ENCODE measurements at regions not wholly inside any gene's neighbourhood (a gene's known extent, or its start where the extent isn't known, plus 50 kb on each side); places are given as distances from the start of the nearest gene placed in this dataset.

DNA sequence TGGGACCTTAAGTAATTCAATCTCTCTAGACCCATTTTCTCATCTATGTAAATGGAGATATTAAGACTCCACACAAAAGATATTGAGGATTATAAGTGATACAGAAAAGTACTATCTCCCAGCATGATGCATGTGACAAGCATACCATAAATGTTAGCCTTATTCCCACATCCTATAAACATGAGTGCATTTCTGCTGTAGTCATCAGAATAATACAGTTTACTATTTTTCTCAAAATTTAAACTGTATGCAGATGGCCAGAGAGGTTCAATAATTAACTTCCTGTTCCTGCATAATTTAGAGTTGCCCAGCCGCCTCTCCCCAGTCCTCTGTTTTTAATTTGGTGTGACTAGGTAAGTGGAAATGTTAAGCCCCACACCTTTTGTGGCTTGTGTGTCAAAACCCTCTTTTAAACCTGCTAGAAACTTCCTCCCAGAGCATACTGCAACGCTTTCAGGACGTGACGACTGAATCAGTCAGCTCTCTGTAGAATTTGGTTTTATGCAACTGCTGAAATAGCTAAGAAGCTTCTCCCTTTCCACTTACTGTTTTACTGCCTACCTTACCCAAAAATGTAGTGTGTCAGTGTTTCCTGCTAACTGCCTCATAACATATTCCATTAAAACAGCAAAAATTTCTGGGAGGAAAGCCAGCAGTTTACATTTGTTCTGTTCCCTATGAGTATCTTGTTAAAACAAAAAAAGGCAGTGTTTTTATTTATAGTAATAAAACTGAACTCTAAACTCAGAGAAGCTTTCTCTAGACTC, 1037.9 kb downstream of the EPHA3 start:
- 27% methylated on average over 3 of the region's 4 CpGs for WGBS (ENCODE audit: insufficient coverage)
- H3K4me1 ChIP-seq (ENCODE audit: control insufficient read depth in 2 of 2, insufficient read depth in 2 of 2, low read length in 2 of 2): no peaks in the 10 kb centered on the region

DNA sequence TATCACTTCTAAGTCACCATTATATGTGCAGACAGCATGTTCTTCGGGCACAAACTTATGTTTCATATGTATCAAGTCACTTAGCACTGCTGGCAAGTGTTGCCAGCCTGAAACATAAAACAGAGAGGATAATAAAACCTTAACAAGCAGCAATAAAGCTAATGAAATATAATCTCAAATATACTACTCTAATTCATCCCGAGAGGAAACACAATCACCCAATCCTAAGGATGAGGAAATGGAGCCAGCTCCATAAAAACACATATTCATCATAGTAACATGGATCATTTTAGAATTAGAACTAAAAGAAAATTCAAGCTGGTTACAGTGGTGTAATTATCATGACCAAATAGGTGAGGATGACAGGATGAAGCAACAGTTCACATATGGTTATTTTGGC, 1072.7 kb downstream of the EPHA3 start:
- TF ChIP-seq, protein P1, sequence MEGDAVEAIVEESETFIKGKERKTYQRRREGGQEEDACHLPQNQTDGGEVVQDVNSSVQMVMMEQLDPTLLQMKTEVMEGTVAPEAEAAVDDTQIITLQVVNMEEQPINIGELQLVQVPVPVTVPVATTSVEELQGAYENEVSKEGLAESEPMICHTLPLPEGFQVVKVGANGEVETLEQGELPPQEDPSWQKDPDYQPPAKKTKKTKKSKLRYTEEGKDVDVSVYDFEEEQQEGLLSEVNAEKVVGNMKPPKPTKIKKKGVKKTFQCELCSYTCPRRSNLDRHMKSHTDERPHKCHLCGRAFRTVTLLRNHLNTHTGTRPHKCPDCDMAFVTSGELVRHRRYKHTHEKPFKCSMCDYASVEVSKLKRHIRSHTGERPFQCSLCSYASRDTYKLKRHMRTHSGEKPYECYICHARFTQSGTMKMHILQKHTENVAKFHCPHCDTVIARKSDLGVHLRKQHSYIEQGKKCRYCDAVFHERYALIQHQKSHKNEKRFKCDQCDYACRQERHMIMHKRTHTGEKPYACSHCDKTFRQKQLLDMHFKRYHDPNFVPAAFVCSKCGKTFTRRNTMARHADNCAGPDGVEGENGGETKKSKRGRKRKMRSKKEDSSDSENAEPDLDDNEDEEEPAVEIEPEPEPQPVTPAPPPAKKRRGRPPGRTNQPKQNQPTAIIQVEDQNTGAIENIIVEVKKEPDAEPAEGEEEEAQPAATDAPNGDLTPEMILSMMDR (IDR thresholded peaks at IDR 0.05): no peak
- TF ChIP-seq EZH2 (IDR thresholded peaks at IDR 0.05; ENCODE audit: borderline replicate concordance, insufficient read depth, low read depth, low read length, poor library complexity, severe bottlenecking): no peak
- no peaks in the 10 kb centered on the region for H3K4me1 Mint-ChIP-seq
- Histone ChIP-seq H2AFZ (ENCODE audit: insufficient read depth, low read depth, low read length, poor library complexity, severe bottlenecking) (no peak overlapping the region), H3K36me3 (replicated peaks in 1 of 2; ENCODE audit: control extremely low read depth in 1 of 2, control insufficient read depth in 1 of 2, extremely low read depth in 1 of 2, insufficient read depth in 2 of 2, low read length in 1 of 2) (no peaks in the 10 kb centered on the region), H3K27me3 (replicated peaks in 1 of 4; ENCODE audit: control extremely low read depth in 1 of 4, control insufficient read depth in 3 of 4, insufficient read depth in 4 of 4, low read length in 3 of 4) (no peaks in the 10 kb centered on the region), H3K79me2 (ENCODE audit: control insufficient read depth, insufficient read depth, low read length) (no peaks in the 10 kb centered on the region), H3K9me3 (ENCODE audit: control extremely low read depth in 1 of 3, control insufficient read depth in 2 of 3, insufficient read depth in 1 of 3, low read length in 2 of 3) (peaks cover 0 to 3% (median 0%) of the 10 kb centered on the region in 3 donors), H3K4me3 (ENCODE audit: control extremely low read depth in 1 of 5, extremely low read depth in 1 of 5, insufficient read depth in 1 of 5, low read depth in 2 of 5, low read length in 4 of 5) (no peak overlapping the region), H3K4me1 (ENCODE audit: control insufficient read depth in 2 of 2, insufficient read depth in 2 of 2, low read length in 2 of 2) (no peaks in the 10 kb centered on the region), H3K9ac (ENCODE audit: low read length) (no peak overlapping the region), H3K27ac (ENCODE audit: low read length in 2 of 2) (no peak overlapping the region), H4K20me1 (ENCODE audit: control insufficient read depth, insufficient read depth, low read length, poor library complexity, severe bottlenecking) (no peaks in the 10 kb centered on the region), H3K4me2 (replicated peaks; ENCODE audit: low read depth, low read length, poor library complexity, severe bottlenecking) (no peak overlapping the region)
- WGBS (ENCODE audit: insufficient coverage): 100% methylated on average over 1 of the region's 2 CpGs
- intact Hi-C loops (cut with micrococcal nuclease): loop anchor here (5.0 kb wide), 1 partner anchor 1978 kb away; no protein-coding TSS in a partner anchor
- no peak overlapping the region for H3K4me3 Mint-ChIP-seq
- H3K9me3 Mint-ChIP-seq (ENCODE audit: insufficient read depth): no peaks in the 10 kb centered on the region
- CTCF ChIA-PET: interaction anchor here (1.1 kb wide), 1 partner anchor 12 kb away, joined by 3 read pairs; no protein-coding TSS in a partner anchor
- ATAC-seq (ENCODE audit: low read depth) (no peak), DNase-seq (no peak)
- POLR2A ChIA-PET: no interaction called here
- no peak overlapping the region for H3K27ac Mint-ChIP-seq
- H3K27me3 Mint-ChIP-seq: no peaks in the 10 kb centered on the region

More for the DNA sequence above, 1037.9 kb downstream of the EPHA3 start:
- H3K9me3 ChIP-seq (ENCODE audit: control extremely low read depth in 1 of 3, control insufficient read depth in 2 of 3, insufficient read depth in 1 of 3, low read length in 2 of 3): peaks cover 0 to 1% (median 0%) of the 10 kb centered on the region in 3 donors
- H3K4me2 ChIP-seq (replicated peaks; ENCODE audit: low read depth, low read length, poor library complexity, severe bottlenecking): no peak overlapping the region
- H3K27ac Mint-ChIP-seq: no peak overlapping the region
- H3K4me3 ChIP-seq (ENCODE audit: control extremely low read depth in 1 of 5, extremely low read depth in 1 of 5, insufficient read depth in 1 of 5, low read depth in 2 of 5, low read length in 4 of 5): no peak overlapping the region
- no peaks in the 10 kb centered on the region for H3K36me3 ChIP-seq (replicated peaks in 1 of 2; ENCODE audit: control extremely low read depth in 1 of 2, control insufficient read depth in 1 of 2, extremely low read depth in 1 of 2, insufficient read depth in 2 of 2, low read length in 1 of 2)
- H3K27me3 Mint-ChIP-seq: no peaks in the 10 kb centered on the region
- H3K27ac ChIP-seq (ENCODE audit: low read length in 2 of 2): no peak overlapping the region
- H3K4me3 Mint-ChIP-seq: no peak overlapping the region
- no peak overlapping the region for H3K9ac ChIP-seq (ENCODE audit: low read length)
- ChIA-PET POLR2A (no interaction called here), CTCF (no interaction called here)
- H3K9me3 Mint-ChIP-seq (ENCODE audit: insufficient read depth): no peaks in the 10 kb centered on the region
- ATAC-seq (ENCODE audit: low read depth): no peak
- no peaks in the 10 kb centered on the region for H3K79me2 ChIP-seq (ENCODE audit: control insufficient read depth, insufficient read depth, low read length)
- TF ChIP-seq EZH2 (IDR thresholded peaks at IDR 0.05; ENCODE audit: borderline replicate concordance, insufficient read depth, low read depth, low read length, poor library complexity, severe bottlenecking): no peak
- H4K20me1 ChIP-seq (ENCODE audit: control insufficient read depth, insufficient read depth, low read length, poor library complexity, severe bottlenecking): no peaks in the 10 kb centered on the region
- H3K4me1 Mint-ChIP-seq: no peaks in the 10 kb centered on the region
- intact Hi-C loops (cut with micrococcal nuclease): no loop called here
- no peak for DNase-seq
- H2AFZ ChIP-seq (ENCODE audit: insufficient read depth, low read depth, low read length, poor library complexity, severe bottlenecking): no peak overlapping the region
- no peaks in the 10 kb centered on the region for H3K27me3 ChIP-seq (replicated peaks in 1 of 4; ENCODE audit: control extremely low read depth in 1 of 4, control insufficient read depth in 3 of 4, insufficient read depth in 4 of 4, low read length in 3 of 4)
